Tongue (tissue), 1 donor: ENCODE measurements at regions not wholly inside any gene's neighbourhood (a gene's known extent, or its start where the extent isn't known, plus 50 kb on each side); places are given as distances from the start of the nearest gene placed in this dataset.

ENCODE experiments used
- DNase-seq: peaks from one replicate; pipeline ENCODE4 v3.0.0-alpha.2; 2015

DNA sequence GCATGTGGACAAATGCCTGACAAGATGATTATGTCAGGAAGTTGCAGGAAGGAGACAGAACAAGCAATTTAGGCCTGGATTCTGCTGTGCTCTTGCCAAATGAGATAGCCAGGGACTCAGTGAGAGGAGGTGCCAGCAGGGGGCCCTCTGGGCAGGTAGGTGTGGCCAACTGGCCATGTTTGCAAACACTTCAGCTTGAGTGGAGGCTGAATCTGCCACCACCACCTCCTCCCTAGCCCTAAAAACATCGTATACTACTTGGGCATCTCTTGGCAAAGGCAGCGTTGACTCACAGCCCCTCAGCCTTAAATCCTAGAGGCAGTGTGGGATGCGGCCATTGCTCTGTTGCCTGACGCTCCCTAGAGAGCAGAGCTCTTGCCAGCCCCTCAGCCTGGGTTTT is 95.1 kb upstream of the PLET1 start:
- no peak for DNase-seq

GRCh38 chr11:112357488-112357887 is 96.8 kb upstream of the PLET1 start:
- no peak for DNase-seq

DNA sequence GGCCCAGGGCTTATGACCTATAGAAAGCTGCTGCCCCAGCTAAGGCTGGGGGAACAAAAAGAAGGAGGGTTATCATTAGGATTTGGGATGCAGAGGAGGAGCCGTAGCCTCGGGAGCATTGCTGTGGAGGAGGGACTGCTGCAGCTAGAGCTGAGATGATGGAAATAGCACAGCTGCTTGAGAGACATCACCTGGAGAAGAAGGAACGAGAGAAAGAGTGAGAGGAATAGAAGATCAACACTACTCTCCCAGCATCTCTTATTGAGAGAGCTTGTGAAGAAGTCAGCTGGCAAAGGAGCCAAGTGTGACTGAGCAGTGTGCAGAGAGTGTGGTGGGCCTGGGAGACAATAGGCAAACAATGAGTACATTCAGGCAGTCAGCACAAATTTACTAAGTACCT is 100.7 kb upstream of the PLET1 start:
- no peak for DNase-seq

- no peak for DNase-seq
Observed at GRCh38 chr11:112363527-112363926, 102.9 kb upstream of the PLET1 start.

- peak; percentile 86 for DNase-seq
Observed at GRCh38 chr11:112364962-112365481, 104.4 kb upstream of the PLET1 start.

GRCh38 chr11:112366012-112366411 is 105.4 kb upstream of the PLET1 start:
- no peak for DNase-seq

DNA sequence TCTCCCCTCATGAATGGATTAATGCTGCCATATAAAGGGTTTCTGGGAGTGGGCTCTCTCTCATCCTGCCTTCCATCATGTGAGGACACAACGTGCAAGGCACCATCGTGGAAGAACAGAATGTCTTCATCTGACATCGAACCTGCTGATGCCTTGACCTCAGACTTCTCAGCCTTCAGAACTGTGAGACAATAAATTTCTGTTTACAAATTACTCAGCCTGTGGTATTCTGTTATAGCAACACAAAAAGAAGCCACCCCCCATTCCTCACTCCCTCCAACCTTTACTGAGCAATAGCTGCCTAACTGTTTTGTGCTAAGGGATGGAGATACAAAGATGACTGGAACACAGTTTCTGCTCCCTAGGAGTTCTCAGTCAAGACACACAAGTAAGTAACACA is 106.1 kb upstream of the PLET1 start:
- DNase-seq = no peak

GRCh38 chr11:112367461-112367860 is 106.8 kb upstream of the PLET1 start:
- DNase-seq = no peak

- no peak for DNase-seq
Observed at GRCh38 chr11:112367895-112368294, 107.2 kb upstream of the PLET1 start.

GRCh38 chr11:112368381-112368780 is 107.7 kb upstream of the PLET1 start:
- DNase-seq = no peak

DNA sequence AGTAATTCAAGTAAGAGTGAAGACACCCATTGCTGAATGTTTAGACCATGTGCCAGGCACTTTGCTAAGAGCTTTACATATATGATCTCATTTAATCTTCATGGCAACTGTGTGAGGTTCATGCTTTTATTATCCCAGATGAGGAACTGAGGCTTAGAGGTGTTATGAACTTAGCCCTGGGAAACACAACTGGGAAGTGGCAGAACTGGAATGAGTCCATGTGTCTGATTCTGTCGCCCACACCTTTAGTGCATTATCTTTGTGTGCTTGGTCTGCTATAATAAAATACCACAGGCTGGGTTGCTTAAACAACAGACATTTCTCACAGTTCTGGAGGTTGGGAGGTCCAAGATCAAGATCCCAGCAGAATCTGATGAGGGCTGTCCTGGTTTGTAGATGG is 108.7 kb upstream of the PLET1 start:
- DNase-seq = no peak

DNA sequence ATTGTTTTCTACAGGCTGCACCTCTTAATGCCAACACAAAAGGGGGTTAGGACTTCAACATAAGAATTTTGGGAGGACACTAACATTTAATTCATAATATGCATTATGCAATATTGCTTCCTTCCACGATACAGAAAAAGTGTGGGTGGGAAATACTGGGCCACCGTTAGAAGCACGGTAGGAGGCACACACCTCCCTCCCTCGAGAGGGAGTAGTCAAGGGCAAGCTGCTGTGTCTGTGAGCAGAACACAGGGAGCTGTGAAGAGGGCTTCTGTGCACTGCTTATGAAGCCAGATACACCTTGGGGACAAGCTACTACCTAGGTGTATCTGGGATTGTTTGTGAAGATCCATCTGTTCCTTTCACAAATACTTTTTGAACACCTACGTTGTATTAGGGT is 109.3 kb upstream of the PLET1 start:
- DNase-seq = no peak

DNA sequence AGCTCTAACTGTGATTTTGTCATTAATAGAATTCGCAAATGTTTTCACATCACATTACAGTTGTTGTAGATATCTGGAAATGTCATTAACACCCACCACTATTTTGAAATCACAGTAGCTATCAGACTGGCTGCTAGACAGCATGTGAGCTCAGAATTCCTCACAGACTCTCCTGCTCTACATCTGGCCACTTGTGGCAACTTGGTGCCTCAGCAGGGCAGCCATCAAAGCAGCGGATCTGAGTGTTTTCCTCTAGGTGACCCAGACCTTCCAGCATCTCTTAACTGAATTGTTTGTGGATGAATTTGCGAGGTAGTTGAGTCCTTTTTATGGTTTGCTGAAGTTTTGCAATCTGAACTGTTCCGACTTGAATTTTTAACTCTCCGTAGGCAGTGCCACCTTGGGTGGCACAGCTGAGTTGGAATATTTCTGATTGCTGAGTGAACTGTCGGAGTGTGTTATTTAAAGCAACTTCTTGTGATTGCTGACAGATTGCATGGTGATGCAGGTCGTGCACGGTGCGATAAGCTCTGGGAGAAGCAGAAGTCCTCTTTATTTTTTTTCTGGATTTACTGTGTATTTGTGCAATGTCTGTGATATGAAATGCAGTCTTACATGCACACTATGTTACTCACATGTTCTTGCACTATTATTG is 114.0 kb upstream of the PLET1 start:
- DNase-seq = no peak

GRCh38 chr11:112377946-112378345 is 117.3 kb upstream of the PLET1 start:
- DNase-seq = no peak

- DNase-seq = no peak
Observed at GRCh38 chr11:112380464-112380863, 119.8 kb upstream of the PLET1 start.

DNA sequence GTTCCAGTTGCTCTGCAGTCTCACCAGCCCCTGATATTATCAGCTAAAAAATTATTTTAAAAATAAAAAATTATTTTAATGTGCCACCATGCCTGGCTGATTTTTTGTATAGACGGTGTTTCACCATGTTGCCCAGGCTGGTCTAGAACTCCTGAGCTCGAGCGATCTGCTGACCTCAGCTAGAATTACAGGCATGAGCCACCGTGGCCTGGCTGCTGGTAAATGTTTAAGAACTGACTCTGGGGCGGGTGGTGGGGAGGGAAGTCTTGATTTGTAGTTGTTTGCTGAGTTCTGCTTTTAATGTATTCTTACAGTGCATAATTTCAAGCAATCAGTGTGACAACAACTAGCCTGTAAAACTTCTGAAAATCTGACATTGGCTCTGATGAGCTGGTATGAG is 120.9 kb upstream of the PLET1 start:
- no peak for DNase-seq

- DNase-seq = no peak
Observed at GRCh38 chr11:112382561-112382960, 121.9 kb upstream of the PLET1 start.

DNA sequence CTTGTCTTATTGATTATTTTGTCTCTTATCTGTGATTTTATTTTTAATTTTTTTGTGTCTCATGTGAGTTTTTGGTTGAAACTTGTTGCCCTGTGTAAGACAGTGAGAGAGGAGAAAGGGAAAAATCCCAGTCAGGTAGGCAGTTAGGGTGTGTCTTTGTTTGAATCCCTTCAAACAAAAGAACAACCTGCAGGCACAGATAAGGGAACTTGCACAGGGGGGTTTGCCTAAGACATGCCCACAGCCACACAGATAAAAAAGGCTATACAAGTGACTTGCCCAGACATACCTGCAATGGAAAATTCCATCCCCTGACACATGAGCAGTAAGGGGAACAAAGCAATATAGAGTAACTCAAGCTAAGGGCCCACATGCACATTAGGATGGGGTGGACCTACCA is 127.8 kb upstream of the PLET1 start:
- DNase-seq = no peak

- DNase-seq = no peak
Observed at GRCh38 chr11:112391086-112391485, 130.4 kb upstream of the PLET1 start.

GRCh38 chr11:112392904-112393303 is 132.2 kb upstream of the PLET1 start:
- peak; percentile 76 for DNase-seq

DNA sequence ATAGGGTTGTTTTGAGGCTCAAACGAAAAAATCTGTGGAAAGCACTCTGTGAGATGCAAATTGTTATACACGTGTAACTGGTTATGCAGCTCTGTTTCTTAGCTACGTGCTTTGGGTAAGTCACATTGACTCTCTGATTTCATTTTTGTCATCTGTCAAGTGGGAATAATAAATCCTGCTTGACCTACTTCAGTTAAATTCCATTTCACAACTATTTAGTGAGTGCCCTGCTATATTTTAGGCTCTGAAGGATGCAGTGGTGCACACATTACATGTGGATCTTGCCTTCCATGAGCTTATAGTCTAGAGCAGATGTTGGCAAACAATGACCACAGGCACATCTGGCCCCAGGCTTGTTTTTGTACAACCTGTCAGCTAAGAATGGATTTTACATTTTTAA is 133.6 kb upstream of the PLET1 start:
- no peak for DNase-seq

- DNase-seq = no peak
Observed at GRCh38 chr11:112396076-112396475, 135.4 kb upstream of the PLET1 start.

GRCh38 chr11:112398798-112399478 is 138.3 kb upstream of the PLET1 start:
- no peak for DNase-seq

DNA sequence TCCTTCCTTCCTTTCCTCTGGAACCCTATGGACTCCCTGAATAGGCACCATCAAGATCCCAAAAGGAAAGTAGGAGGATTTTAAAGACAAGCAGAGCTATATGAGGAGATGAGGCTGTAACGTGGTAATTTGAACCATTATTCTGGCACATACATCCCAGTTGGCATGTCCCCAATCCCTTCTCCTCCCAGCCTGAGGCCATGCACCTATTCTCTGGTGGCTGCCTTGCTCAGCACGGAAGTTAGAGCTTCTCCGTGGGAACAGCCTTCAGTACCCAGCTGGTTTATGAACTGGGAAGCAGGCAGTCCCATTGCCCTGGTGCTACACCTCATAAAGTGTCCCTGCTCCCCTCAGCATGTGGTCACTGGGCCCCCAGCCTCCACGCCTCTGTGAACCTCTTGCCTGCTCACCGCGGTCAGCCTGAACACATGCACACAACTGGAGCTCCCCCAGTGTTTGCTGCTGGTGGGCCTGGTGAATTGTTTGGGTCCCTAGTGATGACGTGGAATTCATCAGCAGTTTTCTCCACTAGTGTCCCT is 139.9 kb upstream of the PLET1 start:
- peak; percentile 42 for DNase-seq
